Stromal cell of bone marrow (primary cell): ENCODE measurements at regions not wholly inside any gene's neighbourhood (a gene's known extent, or its start where the extent isn't known, plus 50 kb on each side); places are given as distances from the start of the nearest gene placed in this dataset.

ENCODE experiments used
- DNase-seq: peaks from one replicate; pipeline ENCODE4 v3.0.0-alpha.2; 2012; ENCODE audit warnings: low read depth

DNA sequence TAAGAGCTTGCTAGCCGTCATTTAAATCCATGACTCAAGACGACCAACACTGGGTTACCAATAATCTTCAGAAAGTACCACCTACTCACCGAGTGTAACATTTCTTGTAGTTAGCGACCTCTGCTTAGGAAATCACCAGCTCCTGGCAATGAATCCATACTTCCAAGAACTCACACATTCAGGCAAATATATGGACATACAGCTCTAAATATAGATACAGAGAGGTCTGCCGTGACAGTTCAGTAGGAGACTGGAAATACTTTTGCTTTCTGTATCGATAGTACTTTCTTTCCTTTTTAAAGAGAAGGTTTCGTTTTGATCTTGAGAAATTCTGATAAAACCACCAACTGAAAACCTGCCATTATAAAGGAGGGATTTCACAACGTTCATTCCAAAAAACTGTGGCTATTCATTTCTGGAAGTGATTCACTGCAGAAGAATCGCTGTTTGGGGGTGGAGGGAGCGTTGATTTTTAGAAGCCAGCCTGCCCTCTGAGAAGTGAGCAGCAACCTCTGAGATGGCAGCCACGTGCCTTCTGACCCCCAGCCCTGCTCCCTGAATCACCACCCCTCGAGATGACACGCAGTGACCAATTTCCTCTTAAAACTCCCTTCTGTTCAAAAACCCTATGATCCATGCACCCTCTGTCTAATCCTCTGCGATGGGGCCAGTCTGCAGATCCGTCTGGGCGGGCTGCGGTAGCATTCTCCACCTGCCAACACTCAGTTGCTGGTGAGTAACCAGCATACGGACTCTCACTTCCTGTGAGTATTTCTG lies 179.0 kb upstream of the KLF14 start:
- peak; percentile 98 for DNase-seq

- no peak for DNase-seq
These were observed 179.9 kb upstream of the KLF14 start for GRCh38 chr7:130913639-130914553.

DNA sequence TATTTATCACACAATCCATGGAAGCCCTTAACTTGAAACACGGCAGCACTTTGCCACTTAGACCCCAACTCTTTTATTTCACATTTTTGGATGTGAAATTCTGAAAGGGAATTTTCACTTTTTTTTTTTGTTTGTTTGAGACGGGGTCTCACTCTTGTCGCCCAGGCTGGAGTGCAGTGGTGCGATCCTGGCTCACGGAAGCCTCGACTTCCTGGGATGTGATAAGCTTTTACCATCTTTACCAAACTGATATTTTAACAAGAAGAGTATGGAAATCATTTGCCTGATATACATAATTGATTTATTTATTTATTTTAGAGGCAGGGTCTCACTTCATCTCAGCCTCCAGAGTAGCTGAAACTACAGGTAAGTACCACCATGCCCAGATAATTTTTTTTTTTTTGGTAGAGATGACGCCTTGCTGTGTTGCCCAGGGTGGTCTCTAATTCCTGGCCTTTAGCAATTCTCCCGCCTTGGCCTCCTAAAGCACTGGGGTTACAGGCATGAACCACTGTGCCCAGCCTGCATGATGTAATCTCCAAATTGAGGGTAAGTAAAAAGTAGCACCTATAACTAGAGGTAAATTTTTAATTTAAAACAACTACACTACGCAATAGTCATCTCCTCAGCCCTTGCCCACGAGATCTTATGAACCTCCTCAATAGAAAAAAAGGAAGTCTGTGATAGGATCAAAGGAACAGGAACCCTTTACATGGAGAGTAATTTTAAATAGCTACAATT lies 180.7 kb upstream of the KLF14 start:
- DNase-seq: no peak

DNA sequence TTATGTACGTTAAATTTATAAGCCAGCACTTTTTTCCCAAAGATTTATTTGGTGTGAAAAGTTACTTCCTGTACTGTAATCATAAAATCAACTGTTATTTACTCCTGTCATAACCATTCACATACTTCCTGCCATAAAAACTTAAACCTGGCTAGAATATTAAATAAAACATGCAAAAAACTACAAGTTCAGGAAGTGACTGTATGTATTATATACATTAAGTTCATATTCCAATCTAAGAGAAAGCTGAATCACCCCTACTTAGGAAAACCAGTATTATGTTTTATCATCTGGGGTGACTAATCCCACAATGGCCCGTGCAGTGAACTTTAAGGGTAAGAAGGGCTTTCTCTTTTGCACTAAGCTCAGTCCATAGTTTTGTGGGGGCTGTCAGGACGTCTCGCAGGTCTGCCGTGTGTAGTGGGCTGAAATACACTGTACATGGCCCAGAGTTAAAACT lies 183.7 kb upstream of the KLF14 start:
- DNase-seq: no peak

- DNase-seq: no peak
These were observed 184.4 kb upstream of the KLF14 start for GRCh38 chr7:130918129-130919052.

GRCh38 chr7:130919316-130920103 lies 185.5 kb upstream of the KLF14 start:
- no peak for DNase-seq

DNA sequence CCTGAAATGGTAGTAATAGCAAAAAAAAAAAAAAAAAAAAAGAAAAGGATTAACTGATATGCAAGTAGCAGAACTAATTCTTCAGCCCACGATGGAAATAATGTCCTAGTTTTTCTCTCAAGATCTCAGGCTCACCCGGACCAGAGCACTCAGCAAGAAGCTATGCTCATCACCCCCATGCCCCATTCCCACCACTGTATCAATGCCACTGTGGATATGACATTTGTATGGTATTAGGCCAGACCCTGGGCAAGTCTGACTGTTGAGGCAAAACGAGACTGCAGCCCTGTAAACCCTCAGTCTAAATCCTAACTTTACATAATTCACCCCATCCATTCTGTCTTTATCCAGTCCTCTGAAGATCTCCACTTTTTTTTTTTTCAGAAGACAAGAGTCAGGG lies 186.1 kb upstream of the KLF14 start:
- no peak for DNase-seq

- peak; percentile 86 for DNase-seq
These were observed 187.6 kb upstream of the KLF14 start for GRCh38 chr7:130921391-130922180.

GRCh38 chr7:130922206-130923112 lies 188.5 kb upstream of the KLF14 start:
- no peak for DNase-seq

DNA sequence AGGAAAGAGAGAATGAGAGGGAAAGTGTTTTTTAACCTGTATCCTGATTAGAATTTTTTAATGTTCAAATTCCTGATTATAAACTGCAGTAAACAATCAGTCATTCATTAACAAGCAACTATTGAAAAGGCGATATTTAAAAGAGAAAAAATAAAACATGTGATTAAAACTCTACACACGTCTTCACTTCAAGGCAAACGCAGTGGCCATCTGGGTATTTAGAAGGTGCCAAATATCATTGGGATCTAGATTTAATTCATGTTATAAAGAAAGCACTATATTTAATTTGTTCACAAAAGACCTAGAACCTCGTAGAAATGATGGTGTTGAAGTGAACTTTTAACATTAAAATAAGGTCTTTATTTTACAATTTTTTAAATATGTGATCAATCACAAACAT lies 189.4 kb upstream of the KLF14 start:
- DNase-seq: no peak

- no peak for DNase-seq
These were observed 189.9 kb upstream of the KLF14 start for GRCh38 chr7:130923930-130924329.

DNA sequence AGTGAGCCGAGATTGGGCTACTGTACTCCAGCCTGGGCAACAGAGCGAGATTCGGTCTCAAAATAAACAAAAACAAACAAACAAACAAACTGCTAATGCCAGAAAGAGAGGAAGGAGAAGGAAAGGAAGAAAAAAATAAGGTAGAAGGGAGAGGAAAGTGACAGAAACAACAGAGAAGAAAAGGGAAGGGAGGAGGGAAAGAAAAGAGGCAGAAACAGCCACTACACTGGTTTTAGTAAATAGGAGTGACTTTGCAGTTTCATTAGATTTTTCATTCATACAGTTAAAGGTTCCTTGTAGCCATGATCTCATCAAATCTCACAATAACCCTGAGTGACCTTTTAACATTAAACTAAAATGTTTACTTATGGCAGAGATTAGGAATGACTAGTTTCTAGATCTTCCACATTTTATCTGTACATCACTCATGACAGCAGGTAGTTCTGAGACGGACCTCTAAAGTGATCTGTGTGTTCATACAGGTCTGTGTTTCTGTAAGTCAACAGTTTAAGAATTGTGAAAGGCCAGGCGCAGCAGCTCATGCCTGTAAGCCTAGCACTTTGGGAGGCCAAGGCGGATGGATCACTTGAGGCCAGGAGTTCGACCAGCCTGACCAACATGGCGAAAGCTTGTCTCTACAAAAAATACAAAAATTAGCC lies 191.3 kb upstream of the KLF14 start:
- no peak for DNase-seq

GRCh38 chr7:130926001-130926691 lies 192.1 kb upstream of the KLF14 start:
- no peak for DNase-seq

DNA sequence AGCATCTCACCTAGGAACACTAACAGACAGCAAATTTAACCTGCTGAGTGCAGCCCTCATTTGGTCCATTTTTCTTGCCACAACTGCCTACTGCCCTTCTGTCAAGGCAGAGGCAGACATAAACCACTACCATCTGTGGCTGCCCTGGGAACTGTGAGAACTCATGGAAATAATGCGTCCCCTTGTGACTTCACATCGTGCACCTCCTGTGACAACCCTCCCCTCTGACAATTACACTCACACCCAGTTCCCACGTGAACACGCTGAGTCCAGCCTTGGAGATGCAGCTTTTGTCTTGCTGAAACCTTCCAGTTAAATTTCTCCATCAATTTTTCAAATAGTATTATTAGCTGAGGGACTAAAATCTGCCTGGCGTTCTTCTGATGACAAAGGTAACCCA lies 193.1 kb upstream of the KLF14 start:
- DNase-seq: no peak

DNA sequence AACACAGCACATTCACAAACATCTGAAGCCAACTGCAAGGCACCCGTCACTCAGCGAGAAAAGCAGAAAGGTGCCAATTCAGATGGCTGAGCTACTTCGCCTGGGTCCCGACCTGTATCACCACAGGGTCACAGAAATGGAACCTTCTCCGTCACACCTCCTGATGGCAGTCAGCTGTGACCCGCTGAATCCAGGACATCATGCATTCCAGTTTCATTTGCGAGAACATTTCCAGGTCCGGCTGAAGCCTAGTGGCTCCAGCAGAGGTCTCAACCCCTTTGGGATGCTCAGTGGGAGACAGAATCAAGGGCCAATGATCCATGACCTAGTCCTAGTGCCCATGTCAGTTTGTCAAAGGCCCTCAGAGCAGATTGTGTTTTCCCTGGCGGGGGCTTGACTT lies 193.6 kb upstream of the KLF14 start:
- DNase-seq: no peak

DNA sequence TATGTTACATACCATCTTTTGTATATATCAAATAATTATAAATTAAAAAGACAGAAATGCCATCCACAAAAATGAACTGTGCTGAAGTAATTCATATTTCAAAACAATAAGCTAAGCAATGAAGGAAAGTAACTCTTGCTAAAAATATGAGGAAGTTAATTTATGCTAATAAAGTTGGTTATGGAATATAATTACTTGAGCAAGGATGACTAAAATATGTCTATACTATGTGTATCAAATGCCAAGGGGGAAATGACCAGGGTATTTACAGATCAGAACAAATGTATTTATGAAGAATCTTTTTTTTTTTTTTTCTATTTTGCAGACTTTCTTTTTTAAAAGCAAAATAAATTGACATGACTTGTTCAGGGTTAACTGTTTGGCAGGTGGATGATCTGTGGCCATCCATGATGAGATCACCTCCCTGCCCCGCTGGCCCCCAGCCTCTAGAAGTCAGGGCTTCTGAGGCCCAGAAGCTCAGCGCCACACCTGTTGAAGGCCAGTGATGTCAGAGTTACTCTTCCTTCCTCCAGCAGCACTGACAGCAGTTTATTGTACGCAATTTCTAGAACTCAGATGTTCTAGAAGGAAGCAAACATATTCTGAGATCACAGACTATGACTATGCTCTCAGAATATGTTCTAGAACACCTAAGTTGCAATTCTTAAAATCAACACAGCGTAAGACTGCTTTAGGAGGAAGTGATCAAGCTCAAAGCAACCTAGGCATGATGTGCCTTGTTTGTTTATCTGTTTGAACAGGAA lies 196.1 kb upstream of the KLF14 start:
- no peak for DNase-seq

GRCh38 chr7:130930681-130931080 lies 196.7 kb upstream of the KLF14 start:
- DNase-seq: no peak
